Liver (tissue), 8 donors: ENCODE measurements at regions not wholly inside any gene's neighbourhood (a gene's known extent, or its start where the extent isn't known, plus 50 kb on each side); places are given as distances from the start of the nearest gene placed in this dataset.

ENCODE experiments used
- DNase-seq: peaks from one replicate; pipeline ENCODE4 v3.0.0-alpha.2; 2017; ENCODE audit warnings: low spot score
- H3K27ac ChIP-seq, 2 donors: one replicate each; pipeline ENCODE4 v1.7.0; 2013; ENCODE audit warnings: inconsistent platforms in 2 of 2, low read length in 2 of 2, control low read depth in 1 of 2, low read depth in 1 of 2, mild to moderate bottlenecking in 1 of 2
- H3K27me3 ChIP-seq, 4 donors: one replicate each; pipeline versions ENCODE4 v1.6.1 to v1.7.0; 2013; ENCODE audit warnings: low read length in 3 of 4, inconsistent platforms in 1 of 4, mild to moderate bottlenecking in 1 of 4, moderate library complexity in 1 of 4; ENCODE audit not compliant: control insufficient read depth in 4 of 4, insufficient read depth in 4 of 4
- H3K36me3 ChIP-seq, 4 donors: one replicate each; pipeline versions ENCODE4 v1.6.1 to v1.7.0; 2013; ENCODE audit warnings: low read length in 3 of 4, mild to moderate bottlenecking in 3 of 4, low read depth in 1 of 4, moderate library complexity in 1 of 4; ENCODE audit not compliant: control insufficient read depth in 4 of 4, insufficient read depth in 3 of 4
- H3K4me1 ChIP-seq, 4 donors: one replicate each; pipeline versions ENCODE4 v1.6.1 to v1.7.0; 2013; ENCODE audit warnings: low read length in 3 of 4, mild to moderate bottlenecking in 3 of 4, moderate library complexity in 1 of 4; ENCODE audit not compliant: control insufficient read depth in 4 of 4, insufficient read depth in 4 of 4
- H3K4me3 ChIP-seq, 3 donors: one replicate each; pipeline versions ENCODE4 v1.6.1 to v1.7.0; 2013; ENCODE audit warnings: low read length in 3 of 3, control low read depth in 1 of 3, low read depth in 1 of 3, mild to moderate bottlenecking in 1 of 3
- H3K9ac ChIP-seq, 2 donors: one replicate each; pipeline ENCODE4 v1.7.0; 2013; ENCODE audit warnings: low read length in 2 of 2, mild to moderate bottlenecking in 2 of 2, moderate library complexity in 2 of 2, control low read depth in 1 of 2, low read depth in 1 of 2
- H3K9me3 ChIP-seq, 4 donors: one replicate each; pipeline versions ENCODE4 v1.6.1 to v1.7.0; 2013; ENCODE audit warnings: low read length in 3 of 4; ENCODE audit not compliant: control insufficient read depth in 4 of 4
- ATF3 ChIP-seq: IDR thresholded peaks from 2 replicates; pipeline ENCODE4 v1.6.1; 2016; ENCODE audit warnings: antibody characterized with exemption
- EGR1 ChIP-seq, 2 donors: IDR thresholded peaks; 2 replicates each; pipeline ENCODE4 v1.6.1; 2016 to 2018; ENCODE audit warnings: antibody characterized with exemption in 2 of 2, low read depth in 2 of 2
- FOXA1 ChIP-seq: IDR thresholded peaks from 2 replicates; pipeline ENCODE4 v1.6.1; 2016; ENCODE audit warnings: antibody characterized with exemption
- FOXA2 ChIP-seq: IDR thresholded peaks from 2 replicates; pipeline ENCODE4 v1.6.1; 2016; ENCODE audit warnings: antibody characterized with exemption
- GABPA ChIP-seq, 2 donors: IDR thresholded peaks in 1 of 2; conservative IDR thresholded peaks in 1 of 2; 2 replicates each; pipeline ENCODE4 v1.6.1; 2016; ENCODE audit warnings: antibody characterized with exemption in 2 of 2, mild to moderate bottlenecking in 1 of 2, moderate library complexity in 1 of 2
- HNF4A ChIP-seq, 2 donors: conservative IDR thresholded peaks; 2 replicates each; pipeline ENCODE4 v1.6.1; 2016; ENCODE audit warnings: antibody characterized with exemption in 2 of 2, mild to moderate bottlenecking in 2 of 2
- HNF4G ChIP-seq: IDR thresholded peaks from 2 replicates; pipeline ENCODE4 v1.6.1; 2016; ENCODE audit warnings: antibody characterized with exemption
- JUND ChIP-seq, 2 donors: IDR thresholded peaks; 2 replicates each; pipeline ENCODE4 v1.6.1; 2016; ENCODE audit warnings: antibody characterized with exemption in 2 of 2
- NR2F2 ChIP-seq: IDR thresholded peaks from 2 replicates; pipeline ENCODE4 v1.6.1; 2016; ENCODE audit warnings: antibody characterized with exemption
- RAD21 ChIP-seq, 2 donors: IDR thresholded peaks; 2 replicates each; pipeline ENCODE4 v1.6.1; 2016; ENCODE audit warnings: antibody characterized with exemption in 2 of 2, mild to moderate bottlenecking in 2 of 2
- RXRA ChIP-seq, 2 donors: IDR thresholded peaks; 2 replicates each; pipeline ENCODE4 v1.6.1; 2017 to 2018; ENCODE audit warnings: antibody characterized with exemption in 2 of 2, mild to moderate bottlenecking in 1 of 2
- SP1 ChIP-seq: IDR thresholded peaks from 2 replicates; pipeline ENCODE4 v1.6.1; 2018; ENCODE audit warnings: antibody characterized with exemption, mild to moderate bottlenecking
- TAF1 ChIP-seq: conservative IDR thresholded peaks from 2 replicates; pipeline ENCODE4 v1.6.1; 2016; ENCODE audit warnings: antibody characterized with exemption, mild to moderate bottlenecking
- YY1 ChIP-seq: IDR thresholded peaks from 2 replicates; pipeline ENCODE4 v1.6.1; 2016; ENCODE audit warnings: antibody characterized with exemption, mild to moderate bottlenecking
- ZBTB33 ChIP-seq: IDR thresholded peaks from 2 replicates; pipeline ENCODE4 v1.6.1; 2016; ENCODE audit warnings: antibody characterized with exemption
- WGBS: extraction: QIAGEN DNeasy Blood & Tissue Kit; methylation state at CpG from one replicate; pipeline ENCODE4 v1.1.7; 2013; 5-methylcytosine and 5-hydroxymethylcytosine counted together
- TF ChIP-seq, protein P1 (sequence below): IDR thresholded peaks from 2 replicates; pipeline ENCODE4 v1.6.1; 2016; ENCODE audit warnings: antibody characterized with exemption
- TF ChIP-seq, protein P2 (sequence below): fragments of 150-350 bp; IDR thresholded peaks from 2 replicates; pipeline ENCODE4 v1.5.1; 2017; ENCODE audit warnings: improper control_type of control experiment, low read depth, low read length; ENCODE audit not compliant: missing input control
- TF ChIP-seq, protein P3 (sequence below): IDR thresholded peaks from 2 replicates; pipeline ENCODE4 v1.6.1; 2016; ENCODE audit warnings: antibody characterized with exemption, mild to moderate bottlenecking
- donor health status: healthy.
- donor health status: healthy.
- donor health status: healthy.
- donor health status: healthy.
- donor health status: healthy.

GRCh38 chr10:61845950-61846268, 55.6 kb upstream of the ARID5B start:
- WGBS, result 88% methylated on average over 4 of the region's 4 CpGs
- no peaks in the 10 kb centered on the region for H3K4me1 ChIP-seq

GRCh38 chr10:61846370-61847031, 55.0 kb upstream of the ARID5B start:
- no peaks in the 10 kb centered on the region for H3K4me1 ChIP-seq
- H3K9me3 ChIP-seq, result no peaks in the 10 kb centered on the region
- H3K27ac ChIP-seq, result no peak overlapping the region
- H3K4me3 ChIP-seq, result no peak overlapping the region
- H3K9ac ChIP-seq, result no peak overlapping the region
- no peaks in the 10 kb centered on the region for H3K27me3 ChIP-seq
- DNase-seq, result no peak
- TF ChIP-seq RXRA (IDR thresholded peaks at IDR 0.05) (no peak), TAF1 (no peak), YY1 (no peak), GABPA (IDR thresholded peaks at IDR 0.05 in 1 of 2, conservative IDR thresholded peaks at IDR 0.05 in 1 of 2) (no peak), FOXA2 (no peak), SP1 (no peak), HNF4A (conservative IDR thresholded peaks at IDR 0.05) (no peak), RAD21 (IDR thresholded peaks at IDR 0.05) (no peak), JUND (IDR thresholded peaks at IDR 0.05) (no peak), FOXA1 (no peak), ZBTB33 (no peak), EGR1 (IDR thresholded peaks at IDR 0.05; ENCODE audit: low read depth in 2 of 2) (no peak), ATF3 (no peak), NR2F2 (no peak)
- TF ChIP-seq, protein P1, sequence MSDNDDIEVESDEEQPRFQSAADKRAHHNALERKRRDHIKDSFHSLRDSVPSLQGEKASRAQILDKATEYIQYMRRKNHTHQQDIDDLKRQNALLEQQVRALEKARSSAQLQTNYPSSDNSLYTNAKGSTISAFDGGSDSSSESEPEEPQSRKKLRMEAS, result no peak
- TF ChIP-seq, protein P2, sequence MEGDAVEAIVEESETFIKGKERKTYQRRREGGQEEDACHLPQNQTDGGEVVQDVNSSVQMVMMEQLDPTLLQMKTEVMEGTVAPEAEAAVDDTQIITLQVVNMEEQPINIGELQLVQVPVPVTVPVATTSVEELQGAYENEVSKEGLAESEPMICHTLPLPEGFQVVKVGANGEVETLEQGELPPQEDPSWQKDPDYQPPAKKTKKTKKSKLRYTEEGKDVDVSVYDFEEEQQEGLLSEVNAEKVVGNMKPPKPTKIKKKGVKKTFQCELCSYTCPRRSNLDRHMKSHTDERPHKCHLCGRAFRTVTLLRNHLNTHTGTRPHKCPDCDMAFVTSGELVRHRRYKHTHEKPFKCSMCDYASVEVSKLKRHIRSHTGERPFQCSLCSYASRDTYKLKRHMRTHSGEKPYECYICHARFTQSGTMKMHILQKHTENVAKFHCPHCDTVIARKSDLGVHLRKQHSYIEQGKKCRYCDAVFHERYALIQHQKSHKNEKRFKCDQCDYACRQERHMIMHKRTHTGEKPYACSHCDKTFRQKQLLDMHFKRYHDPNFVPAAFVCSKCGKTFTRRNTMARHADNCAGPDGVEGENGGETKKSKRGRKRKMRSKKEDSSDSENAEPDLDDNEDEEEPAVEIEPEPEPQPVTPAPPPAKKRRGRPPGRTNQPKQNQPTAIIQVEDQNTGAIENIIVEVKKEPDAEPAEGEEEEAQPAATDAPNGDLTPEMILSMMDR, result no peak
- TF ChIP-seq, protein P3, sequence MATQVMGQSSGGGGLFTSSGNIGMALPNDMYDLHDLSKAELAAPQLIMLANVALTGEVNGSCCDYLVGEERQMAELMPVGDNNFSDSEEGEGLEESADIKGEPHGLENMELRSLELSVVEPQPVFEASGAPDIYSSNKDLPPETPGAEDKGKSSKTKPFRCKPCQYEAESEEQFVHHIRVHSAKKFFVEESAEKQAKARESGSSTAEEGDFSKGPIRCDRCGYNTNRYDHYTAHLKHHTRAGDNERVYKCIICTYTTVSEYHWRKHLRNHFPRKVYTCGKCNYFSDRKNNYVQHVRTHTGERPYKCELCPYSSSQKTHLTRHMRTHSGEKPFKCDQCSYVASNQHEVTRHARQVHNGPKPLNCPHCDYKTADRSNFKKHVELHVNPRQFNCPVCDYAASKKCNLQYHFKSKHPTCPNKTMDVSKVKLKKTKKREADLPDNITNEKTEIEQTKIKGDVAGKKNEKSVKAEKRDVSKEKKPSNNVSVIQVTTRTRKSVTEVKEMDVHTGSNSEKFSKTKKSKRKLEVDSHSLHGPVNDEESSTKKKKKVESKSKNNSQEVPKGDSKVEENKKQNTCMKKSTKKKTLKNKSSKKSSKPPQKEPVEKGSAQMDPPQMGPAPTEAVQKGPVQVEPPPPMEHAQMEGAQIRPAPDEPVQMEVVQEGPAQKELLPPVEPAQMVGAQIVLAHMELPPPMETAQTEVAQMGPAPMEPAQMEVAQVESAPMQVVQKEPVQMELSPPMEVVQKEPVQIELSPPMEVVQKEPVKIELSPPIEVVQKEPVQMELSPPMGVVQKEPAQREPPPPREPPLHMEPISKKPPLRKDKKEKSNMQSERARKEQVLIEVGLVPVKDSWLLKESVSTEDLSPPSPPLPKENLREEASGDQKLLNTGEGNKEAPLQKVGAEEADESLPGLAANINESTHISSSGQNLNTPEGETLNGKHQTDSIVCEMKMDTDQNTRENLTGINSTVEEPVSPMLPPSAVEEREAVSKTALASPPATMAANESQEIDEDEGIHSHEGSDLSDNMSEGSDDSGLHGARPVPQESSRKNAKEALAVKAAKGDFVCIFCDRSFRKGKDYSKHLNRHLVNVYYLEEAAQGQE, result no peak
- 94% methylated on average over 5 of the region's 5 CpGs for WGBS
- H3K36me3 ChIP-seq, result no peaks in the 10 kb centered on the region

More at GRCh38 chr10:61845950-61846268, 55.6 kb upstream of the ARID5B start:
- Histone ChIP-seq H3K27me3 (no peaks in the 10 kb centered on the region), H3K9ac (no peak overlapping the region), H3K4me3 (no peak overlapping the region), H3K27ac (no peak overlapping the region), H3K9me3 (no peaks in the 10 kb centered on the region), H3K36me3 (no peaks in the 10 kb centered on the region)
- no peak for TF ChIP-seq HNF4G
- TF ChIP-seq ZBTB33, result no peak
- no peak for TF ChIP-seq FOXA1
- no peak for TF ChIP-seq SP1
- TF ChIP-seq JUND (IDR thresholded peaks at IDR 0.05), result no peak
- TF ChIP-seq EGR1 (IDR thresholded peaks at IDR 0.05; ENCODE audit: low read depth in 2 of 2), result no peak
- no peak for TF ChIP-seq HNF4A (conservative IDR thresholded peaks at IDR 0.05)
- no peak for TF ChIP-seq RAD21 (IDR thresholded peaks at IDR 0.05)
- DNase-seq, result no peak
